ENCODE measurements at regions not wholly inside any gene's neighbourhood (a gene's known extent, or its start where the extent isn't known, plus 50 kb on each side); places are given as distances from the start of the nearest gene placed in this dataset.
"Not testable (repeated sequence)": the region's sequence is repeated elsewhere in the genome, so short reads cannot be mapped to it uniquely, and the experiment has no call there.

- DNase-seq, result no peak
These were observed 144.6 kb downstream of the LACC1 start for GRCh38 chr13:44024167-44024845.

GRCh38 chr13:44024846-44025195 is 145.1 kb downstream of the LACC1 start:
- no peak for DNase-seq

GRCh38 chr13:44026194-44026593 is 146.5 kb downstream of the LACC1 start:
- DNase-seq, result no peak

GRCh38 chr13:44028734-44029133 is 149.0 kb downstream of the LACC1 start:
- DNase-seq, result no peak

GRCh38 chr13:44030615-44031014 is 150.9 kb downstream of the LACC1 start:
- DNase-seq, result no peak

GRCh38 chr13:44031555-44031954 is 151.9 kb downstream of the LACC1 start:
- no peak for DNase-seq

- DNase-seq, result no peak
These were observed 153.1 kb downstream of the LACC1 start for GRCh38 chr13:44032802-44033201.

- DNase-seq, result no peak
These were observed 155.7 kb downstream of the LACC1 start for GRCh38 chr13:44035400-44035799.

- DNase-seq, result no peak
These were observed 160.5 kb downstream of the LACC1 start for GRCh38 chr13:44040070-44040817.

GRCh38 chr13:44040818-44041100 is 161.1 kb downstream of the LACC1 start:
- DNase-seq, result no peak

GRCh38 chr13:44044547-44045179 is 165.0 kb downstream of the LACC1 start:
- DNase-seq, result no peak

- DNase-seq, result no peak
These were observed 165.5 kb downstream of the LACC1 start for GRCh38 chr13:44045180-44045562.

- no peak for DNase-seq
These were observed 166.7 kb downstream of the LACC1 start for GRCh38 chr13:44046428-44046827.

GRCh38 chr13:44048326-44048725 is 168.6 kb downstream of the LACC1 start:
- no peak for DNase-seq

GRCh38 chr13:44049081-44049945 is 169.6 kb downstream of the LACC1 start:
- no peak for DNase-seq

GRCh38 chr13:44050450-44051063 is 170.9 kb downstream of the LACC1 start:
- DNase-seq, result no peak

GRCh38 chr13:44051405-44051804 is 171.7 kb downstream of the LACC1 start:
- no peak for DNase-seq

- DNase-seq, result no peak
These were observed 172.4 kb downstream of the LACC1 start for GRCh38 chr13:44051918-44052675.

- no peak for DNase-seq
These were observed 173.1 kb downstream of the LACC1 start for GRCh38 chr13:44052780-44053184.

- DNase-seq, result no peak
These were observed 173.5 kb downstream of the LACC1 start for GRCh38 chr13:44053208-44053607.

GRCh38 chr13:44054525-44054924 is 174.8 kb downstream of the LACC1 start:
- no peak for DNase-seq

- not testable (repeated sequence) for DNase-seq
These were observed 176.0 kb downstream of the LACC1 start for GRCh38 chr13:44055681-44056080.
